Fibroblast of lung (primary cell): ENCODE measurements at regions not wholly inside any gene's neighbourhood (a gene's known extent, or its start where the extent isn't known, plus 50 kb on each side); places are given as distances from the start of the nearest gene placed in this dataset.

ENCODE experiments used
- DNase-seq, 2 donors: peaks; one replicate each; pipeline versions ENCODE4 v3.0.0 to v3.0.0-alpha.2; 2010; ENCODE audit warnings: low read depth in 2 of 2
- H2AFZ ChIP-seq: 2 replicates; pipeline ENCODE4 v1.5.1; 2012; ENCODE audit warnings: low read length, control low read depth, inconsistent platforms
- H3K27ac ChIP-seq: 2 replicates; pipeline ENCODE4 v1.5.1; 2011; ENCODE audit warnings: low read length, control low read depth; ENCODE audit not compliant: insufficient read depth
- H3K27me3 ChIP-seq: 2 replicates; pipeline ENCODE4 v1.5.1; 2011; ENCODE audit warnings: mild to moderate bottlenecking, low read length; ENCODE audit not compliant: control insufficient read depth, insufficient read depth
- H3K36me3 ChIP-seq: 2 replicates; pipeline ENCODE4 v1.5.1; 2011; ENCODE audit warnings: low read length; ENCODE audit not compliant: control insufficient read depth, insufficient read depth
- H3K4me1 ChIP-seq: 2 replicates; pipeline ENCODE4 v1.5.1; 2011; ENCODE audit warnings: low read length; ENCODE audit not compliant: control insufficient read depth, insufficient read depth; ENCODE audit errors: extremely low read depth
- H3K4me2 ChIP-seq: 2 replicates; pipeline ENCODE4 v1.5.1; 2011; ENCODE audit warnings: low read length, control low read depth; ENCODE audit not compliant: insufficient read depth; ENCODE audit errors: extremely low read depth
- H3K4me3 ChIP-seq, 4 experiments: fragments of 200-600 bp in 1 of 4; sonication (generic) in 1 of 4; replicated peaks in 1 of 4; 2 replicates each; pipeline ENCODE4 v1.5.1; 2011 to 2016; ENCODE audit warnings: low read length in 4 of 4, low read depth in 3 of 4, mild to moderate bottlenecking in 3 of 4, control low read depth in 2 of 4, inconsistent platforms in 1 of 4, mixed read lengths in 1 of 4; ENCODE audit not compliant: insufficient read depth in 1 of 4; ENCODE audit errors: control extremely low read depth in 1 of 4
- H3K79me2 ChIP-seq: 2 replicates; pipeline ENCODE4 v1.5.1; 2012; ENCODE audit warnings: mild to moderate bottlenecking, low read length, inconsistent platforms; ENCODE audit not compliant: control insufficient read depth, insufficient read depth
- H3K9ac ChIP-seq: 2 replicates; pipeline ENCODE4 v1.5.1; 2011; ENCODE audit warnings: mild to moderate bottlenecking, low read length, control low read depth; ENCODE audit not compliant: insufficient read depth
- H3K9me3 ChIP-seq: 2 replicates; pipeline ENCODE4 v1.5.1; 2012; ENCODE audit warnings: low read depth, low read length; ENCODE audit not compliant: control insufficient read depth, insufficient read depth
- H4K20me1 ChIP-seq: 2 replicates; pipeline ENCODE4 v1.5.1; 2011; ENCODE audit warnings: low read length; ENCODE audit not compliant: control insufficient read depth, insufficient read depth; ENCODE audit errors: extremely low read depth
- CTCF ChIP-seq, 2 donors: IDR thresholded peaks in 1 of 2; conservative IDR thresholded peaks in 1 of 2; 1 replicate in 1 of 2; 2 replicates in 1 of 2; pipeline ENCODE4 v1.5.1; 2011 to 2012; ENCODE audit warnings: low read length in 2 of 2, control low read depth in 1 of 2, inconsistent platforms in 1 of 2, low read depth in 1 of 2, mild to moderate bottlenecking in 1 of 2
- EZH2 ChIP-seq: IDR thresholded peaks from 2 replicates; pipeline ENCODE4 v1.5.1; 2012; ENCODE audit warnings: low read length, control low read depth, mild to moderate bottlenecking; ENCODE audit errors: missing control alignments

GRCh38 chr12:24387381-24387780, 437.9 kb upstream of the SOX5 start:
- Histone ChIP-seq H3K4me3 (no peak overlapping the region), H2AFZ (no peak overlapping the region), H3K27me3 (no peaks in the 10 kb centered on the region), H3K79me2 (no peaks in the 10 kb centered on the region), H3K36me3 (no peaks in the 10 kb centered on the region), H3K9ac (no peak overlapping the region), H3K9me3 (no peaks in the 10 kb centered on the region), H3K27ac (no peak overlapping the region), H3K4me1 (no peaks in the 10 kb centered on the region), H4K20me1 (no peaks in the 10 kb centered on the region), H3K4me2 (no peak overlapping the region)
- TF ChIP-seq EZH2 (no peak), CTCF (conservative IDR thresholded peaks at IDR 0.05 in 1 of 2, IDR thresholded peaks at IDR 0.05 in 1 of 2; ENCODE audit: low read depth in 1 of 2, low read length in 2 of 2) (no peak)
- no peak for DNase-seq

DNA sequence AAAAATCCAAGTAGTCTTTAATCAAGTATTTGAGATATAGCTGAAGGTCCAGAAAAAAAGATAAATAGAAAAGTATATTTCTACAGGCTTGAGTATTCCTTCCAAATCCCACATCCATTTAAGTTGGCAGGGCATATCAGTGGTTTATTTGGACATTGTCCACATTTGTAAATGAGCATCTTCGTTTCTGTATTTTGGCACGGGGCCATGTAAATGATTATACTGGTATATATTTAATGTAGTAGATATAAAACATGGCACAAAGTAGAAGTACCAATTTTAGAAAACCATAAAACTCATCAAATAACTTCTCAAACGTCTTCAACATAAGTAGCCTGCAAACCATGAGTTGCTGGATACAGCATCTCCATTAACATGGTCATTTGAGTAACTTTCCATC, 437.4 kb upstream of the SOX5 start:
- Histone ChIP-seq H3K27ac (no peak overlapping the region), H4K20me1 (no peaks in the 10 kb centered on the region), H3K36me3 (no peaks in the 10 kb centered on the region), H3K9me3 (no peaks in the 10 kb centered on the region), H3K79me2 (no peaks in the 10 kb centered on the region), H3K4me2 (no peak overlapping the region), H3K9ac (no peak overlapping the region), H3K4me3 (no peak overlapping the region), H3K4me1 (no peaks in the 10 kb centered on the region), H3K27me3 (no peaks in the 10 kb centered on the region), H2AFZ (no peak overlapping the region)
- TF ChIP-seq CTCF (conservative IDR thresholded peaks at IDR 0.05 in 1 of 2, IDR thresholded peaks at IDR 0.05 in 1 of 2; ENCODE audit: low read depth in 1 of 2, low read length in 2 of 2) (no peak), EZH2 (no peak)
- no peak for DNase-seq

DNA sequence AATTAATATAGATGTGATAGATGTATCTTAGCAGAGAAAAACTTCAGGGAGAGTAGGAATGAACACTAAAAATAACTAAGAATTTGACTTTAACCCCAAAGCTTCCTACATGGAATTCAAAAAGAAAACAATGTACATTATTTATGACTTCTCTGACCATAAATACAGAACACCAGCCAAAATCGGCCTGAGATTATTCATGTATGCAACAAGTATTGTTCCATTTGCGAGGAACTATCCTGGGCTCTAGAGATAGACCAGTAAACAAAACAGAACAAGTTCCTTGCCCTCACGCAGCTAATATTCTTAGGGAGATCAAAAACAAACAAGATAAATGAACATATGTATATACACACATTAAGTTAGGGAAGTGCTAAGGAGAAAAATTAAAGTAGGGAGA, 432.3 kb upstream of the SOX5 start:
- H3K27ac ChIP-seq: no peak overlapping the region
- no peak overlapping the region for H3K4me3 ChIP-seq
- no peaks in the 10 kb centered on the region for H3K27me3 ChIP-seq
- no peak overlapping the region for H3K4me2 ChIP-seq
- peaks cover 18% of the 10 kb centered on the region for H3K4me1 ChIP-seq
- H2AFZ ChIP-seq: no peak overlapping the region
- H3K9ac ChIP-seq: no peak overlapping the region
- no peaks in the 10 kb centered on the region for H3K79me2 ChIP-seq
- no peaks in the 10 kb centered on the region for H3K9me3 ChIP-seq
- no peak for TF ChIP-seq EZH2
- no peak for TF ChIP-seq CTCF (conservative IDR thresholded peaks at IDR 0.05 in 1 of 2, IDR thresholded peaks at IDR 0.05 in 1 of 2; ENCODE audit: low read depth in 1 of 2, low read length in 2 of 2)
- H4K20me1 ChIP-seq: no peaks in the 10 kb centered on the region
- no peaks in the 10 kb centered on the region for H3K36me3 ChIP-seq
- DNase-seq: peak in 1 of 2 donors; percentile 54
